ENCODE measurements at regions not wholly inside any gene's neighbourhood (a gene's known extent, or its start where the extent isn't known, plus 50 kb on each side); places are given as distances from the start of the nearest gene placed in this dataset.

DNA sequence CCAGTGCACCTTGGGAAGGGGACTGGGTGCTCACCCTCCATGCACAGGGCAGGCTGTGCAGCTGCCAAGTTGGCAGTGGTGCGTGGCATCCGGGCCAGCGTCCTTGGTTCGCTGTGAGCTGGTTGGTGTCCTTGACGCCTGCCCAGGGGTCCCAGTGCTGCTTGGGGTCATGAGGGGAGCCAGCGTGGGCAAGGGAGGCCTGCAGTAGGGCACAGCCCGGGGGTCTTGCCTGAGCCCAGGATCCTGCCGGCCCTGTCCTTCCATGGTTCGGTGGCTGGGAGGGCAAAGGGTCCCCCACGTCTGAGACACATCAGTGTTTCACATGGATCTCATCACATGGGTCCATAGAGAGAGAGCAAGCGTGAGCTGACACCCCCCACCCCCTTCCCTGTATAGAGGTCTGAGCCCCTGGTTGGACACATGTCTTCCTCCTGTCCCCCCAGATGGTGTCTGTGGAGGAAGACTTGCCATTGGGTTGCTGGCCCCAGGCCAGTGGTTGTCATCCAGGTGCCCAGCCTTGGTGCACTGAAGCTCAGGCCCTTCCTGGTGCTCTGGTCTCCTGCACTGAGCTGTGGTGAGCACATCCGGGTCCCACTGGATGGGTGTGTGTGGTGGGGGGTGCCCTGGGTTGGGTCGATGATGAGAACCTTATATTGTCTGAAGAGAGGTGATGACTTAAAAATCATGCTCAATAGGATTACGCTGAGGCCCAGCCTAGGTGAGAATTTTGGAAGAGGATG, 232.3 kb downstream of the SNRPN start:
- Histone ChIP-seq H3K27me3 (no peaks in the 10 kb centered on the region), H3K9me3 (no peaks in the 10 kb centered on the region), H3K4me1 (no peaks in the 10 kb centered on the region), H3K36me3 (no peaks in the 10 kb centered on the region), H3K27ac (no peak overlapping the region), H3K4me3 (no peak overlapping the region)
- DNase-seq, result no peak
- no peak for TF ChIP-seq POLR2A (IDR thresholded peaks at IDR 0.05)
- TF ChIP-seq, protein P1, sequence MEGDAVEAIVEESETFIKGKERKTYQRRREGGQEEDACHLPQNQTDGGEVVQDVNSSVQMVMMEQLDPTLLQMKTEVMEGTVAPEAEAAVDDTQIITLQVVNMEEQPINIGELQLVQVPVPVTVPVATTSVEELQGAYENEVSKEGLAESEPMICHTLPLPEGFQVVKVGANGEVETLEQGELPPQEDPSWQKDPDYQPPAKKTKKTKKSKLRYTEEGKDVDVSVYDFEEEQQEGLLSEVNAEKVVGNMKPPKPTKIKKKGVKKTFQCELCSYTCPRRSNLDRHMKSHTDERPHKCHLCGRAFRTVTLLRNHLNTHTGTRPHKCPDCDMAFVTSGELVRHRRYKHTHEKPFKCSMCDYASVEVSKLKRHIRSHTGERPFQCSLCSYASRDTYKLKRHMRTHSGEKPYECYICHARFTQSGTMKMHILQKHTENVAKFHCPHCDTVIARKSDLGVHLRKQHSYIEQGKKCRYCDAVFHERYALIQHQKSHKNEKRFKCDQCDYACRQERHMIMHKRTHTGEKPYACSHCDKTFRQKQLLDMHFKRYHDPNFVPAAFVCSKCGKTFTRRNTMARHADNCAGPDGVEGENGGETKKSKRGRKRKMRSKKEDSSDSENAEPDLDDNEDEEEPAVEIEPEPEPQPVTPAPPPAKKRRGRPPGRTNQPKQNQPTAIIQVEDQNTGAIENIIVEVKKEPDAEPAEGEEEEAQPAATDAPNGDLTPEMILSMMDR (IDR thresholded peaks at IDR 0.05), result no peak
- intact Hi-C loops (cut with DNase I; ENCODE audit: low total_unique reads), result no loop called here

DNA sequence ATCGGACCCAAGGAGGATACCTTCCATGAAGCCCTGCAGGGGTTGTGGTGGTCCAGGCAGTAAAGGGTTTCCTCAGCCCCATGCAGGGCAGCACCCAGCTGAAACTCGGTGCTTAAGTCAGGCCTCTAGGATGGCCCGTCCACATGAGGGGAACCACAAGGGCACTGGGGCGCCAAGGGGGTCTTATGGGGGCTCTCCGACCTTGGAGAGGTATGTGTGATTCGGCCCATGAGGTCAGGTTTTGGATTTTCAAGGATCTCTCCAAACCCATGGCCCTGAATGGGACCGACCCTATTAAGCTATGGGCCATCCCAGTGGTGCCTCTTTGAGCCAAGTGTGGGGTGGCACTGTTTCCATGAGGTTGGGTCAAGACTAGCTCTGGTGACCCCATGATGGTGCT, 233.3 kb downstream of the SNRPN start:
- Histone ChIP-seq H3K4me3 (no peak overlapping the region), H3K36me3 (no peaks in the 10 kb centered on the region), H3K9me3 (no peaks in the 10 kb centered on the region), H3K4me1 (no peaks in the 10 kb centered on the region), H3K27me3 (no peaks in the 10 kb centered on the region), H3K27ac (no peak overlapping the region)
- TF ChIP-seq, protein P1 (IDR thresholded peaks at IDR 0.05), result no peak
- TF ChIP-seq POLR2A (IDR thresholded peaks at IDR 0.05), result no peak
- intact Hi-C loops (cut with DNase I; ENCODE audit: low total_unique reads), result no loop called here
- DNase-seq, result no peak

DNA sequence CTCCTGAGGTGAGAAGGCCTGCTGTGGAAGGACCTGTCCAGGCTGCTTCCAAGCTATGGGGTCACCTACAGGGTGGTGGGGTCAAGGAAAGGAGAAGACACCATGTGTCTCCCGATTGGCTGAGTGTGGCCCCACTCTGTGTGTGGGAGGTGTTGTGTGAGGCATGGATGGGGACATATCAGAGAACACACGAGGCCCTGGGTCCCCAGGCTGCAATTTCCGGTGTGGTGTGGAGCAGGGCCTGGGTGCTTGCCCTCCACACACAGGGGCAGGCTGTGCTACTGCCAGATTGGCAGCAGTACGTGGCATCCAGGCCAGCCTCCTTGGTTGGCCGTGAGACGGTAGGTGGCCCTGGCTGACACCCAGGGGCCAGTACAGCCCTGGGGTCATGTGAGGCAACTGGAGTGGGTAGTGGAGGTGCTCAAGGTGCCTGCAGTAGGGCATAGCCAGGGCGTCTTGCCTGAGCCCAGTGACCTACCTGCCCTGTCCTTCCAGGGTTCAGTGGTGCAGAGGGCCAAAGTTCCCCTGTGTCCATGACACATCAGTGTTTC, 233.8 kb downstream of the SNRPN start:
- Histone ChIP-seq H3K4me1 (no peaks in the 10 kb centered on the region), H3K27ac (no peak overlapping the region), H3K9me3 (no peaks in the 10 kb centered on the region), H3K36me3 (no peaks in the 10 kb centered on the region), H3K4me3 (no peak overlapping the region), H3K27me3 (no peaks in the 10 kb centered on the region)
- DNase-seq, result no peak
- TF ChIP-seq, protein P1 (IDR thresholded peaks at IDR 0.05), result no peak
- no peak for TF ChIP-seq POLR2A (IDR thresholded peaks at IDR 0.05)
- intact Hi-C loops (cut with DNase I; ENCODE audit: low total_unique reads), result no loop called here

DNA sequence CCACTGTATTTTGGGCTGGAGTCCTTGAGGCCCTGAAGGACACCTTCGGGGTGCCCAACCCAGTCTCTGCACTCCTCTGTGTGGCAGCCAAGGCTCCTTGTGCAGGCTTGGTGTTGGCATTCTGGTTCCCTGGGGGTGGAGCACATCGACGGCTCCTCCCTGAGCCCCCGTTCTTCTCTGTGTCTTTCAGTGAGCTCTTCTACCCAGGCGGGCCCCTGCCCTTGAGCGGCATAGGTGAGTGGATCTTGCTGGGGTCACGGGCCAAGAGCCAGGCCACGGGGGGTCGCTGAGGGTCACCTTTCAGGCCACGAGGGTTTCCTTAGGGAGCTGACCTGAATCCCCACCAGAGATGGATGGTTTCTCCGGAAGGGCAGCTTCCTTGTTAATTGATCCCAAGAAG, 234.8 kb downstream of the SNRPN start:
- Histone ChIP-seq H3K36me3 (no peaks in the 10 kb centered on the region), H3K27me3 (no peaks in the 10 kb centered on the region), H3K4me3 (no peak overlapping the region), H3K4me1 (no peaks in the 10 kb centered on the region), H3K27ac (no peak overlapping the region), H3K9me3 (no peaks in the 10 kb centered on the region)
- no peak for DNase-seq
- intact Hi-C loops (cut with DNase I; ENCODE audit: low total_unique reads), result no loop called here
- no peak for TF ChIP-seq POLR2A (IDR thresholded peaks at IDR 0.05)
- TF ChIP-seq, protein P1 (IDR thresholded peaks at IDR 0.05), result no peak

DNA sequence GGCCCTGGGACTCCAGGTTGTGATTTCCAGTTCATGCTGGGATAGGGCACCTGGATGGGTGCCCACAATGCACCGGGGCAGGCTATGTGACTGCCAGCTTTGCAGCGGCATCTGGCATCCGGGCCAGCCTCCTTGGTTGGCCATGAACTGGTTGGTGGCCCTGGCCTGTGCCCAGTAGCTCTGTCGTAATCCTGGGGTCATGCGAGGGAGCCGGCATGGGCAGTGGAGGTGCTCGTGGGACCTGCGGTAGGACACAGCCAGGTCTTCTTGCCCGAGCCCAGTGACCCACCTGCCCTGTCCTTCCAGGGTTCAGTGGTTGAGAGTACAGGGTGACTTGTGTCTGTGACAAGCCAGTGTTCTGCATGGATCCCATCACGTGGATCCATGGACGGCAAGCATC, 237.9 kb downstream of the SNRPN start:
- Histone ChIP-seq H3K36me3 (no peaks in the 10 kb centered on the region), H3K27ac (no peak overlapping the region), H3K9me3 (no peaks in the 10 kb centered on the region), H3K4me1 (no peaks in the 10 kb centered on the region), H3K27me3 (no peaks in the 10 kb centered on the region), H3K4me3 (no peak overlapping the region)
- TF ChIP-seq, protein P1 (IDR thresholded peaks at IDR 0.05), result no peak
- no peak for TF ChIP-seq POLR2A (IDR thresholded peaks at IDR 0.05)
- no peak for DNase-seq
- intact Hi-C loops (cut with DNase I; ENCODE audit: low total_unique reads), result no loop called here

Measured in uterus (tissue), 3 donors.